ENCODE measurements at regions not wholly inside any gene's neighbourhood (a gene's known extent, or its start where the extent isn't known, plus 50 kb on each side); places are given as distances from the start of the nearest gene placed in this dataset.
"Not testable (repeated sequence)": the region's sequence is repeated elsewhere in the genome, so short reads cannot be mapped to it uniquely, and the experiment has no call there.

GRCh38 chr10:61195211-61195610 is 251.2 kb upstream of the RHOBTB1 start:
- no peaks in the 10 kb centered on the region for H3K4me1 ChIP-seq (ENCODE audit: control insufficient read depth in 1 of 2, insufficient read depth in 2 of 2, low read length in 2 of 2)
- H3K36me3 ChIP-seq (ENCODE audit: control insufficient read depth in 1 of 2, insufficient read depth in 2 of 2, low read length in 1 of 2), result no peaks in the 10 kb centered on the region
- no peak for DNase-seq
- intact Hi-C loops (cut with DNase I), result no loop called here
- ATAC-seq (ENCODE audit: low FRiP score), result no peak
- H3K27me3 ChIP-seq (ENCODE audit: control insufficient read depth in 1 of 2, insufficient read depth in 2 of 2, low read length in 1 of 2), result no peaks in the 10 kb centered on the region
- H3K27ac ChIP-seq (ENCODE audit: low read depth in 1 of 2, low read length in 2 of 2), result no peak overlapping the region
- no peaks in the 10 kb centered on the region for H3K9me3 ChIP-seq (ENCODE audit: control insufficient read depth, low read length)
- no peak overlapping the region for H3K4me3 ChIP-seq (ENCODE audit: low read length in 2 of 2)

GRCh38 chr10:61192589-61192988 is 248.6 kb upstream of the RHOBTB1 start:
- intact Hi-C loops (cut with DNase I); H3K27me3 ChIP-seq (ENCODE audit: control insufficient read depth in 1 of 2, insufficient read depth in 2 of 2, low read length in 1 of 2); ATAC-seq (ENCODE audit: low FRiP score); H3K4me1 ChIP-seq (ENCODE audit: control insufficient read depth in 1 of 2, insufficient read depth in 2 of 2, low read length in 2 of 2); H3K27ac ChIP-seq (ENCODE audit: low read depth in 1 of 2, low read length in 2 of 2); H3K9me3 ChIP-seq (ENCODE audit: control insufficient read depth, low read length); H3K36me3 ChIP-seq (ENCODE audit: control insufficient read depth in 1 of 2, insufficient read depth in 2 of 2, low read length in 1 of 2); DNase-seq; H3K4me3 ChIP-seq (ENCODE audit: low read length in 2 of 2): not testable (repeated sequence)
- 64 to 82% methylated on average over 2 of the region's 2 CpGs for WGBS, 2 donors

GRCh38 chr10:61192042-61192441 is 248.1 kb upstream of the RHOBTB1 start:
- intact Hi-C loops (cut with DNase I), result no loop called here
- ATAC-seq (ENCODE audit: low FRiP score) (no peak), DNase-seq (no peak)
- Histone ChIP-seq H3K27ac (ENCODE audit: low read depth in 1 of 2, low read length in 2 of 2) (no peak overlapping the region), H3K36me3 (ENCODE audit: control insufficient read depth in 1 of 2, insufficient read depth in 2 of 2, low read length in 1 of 2) (no peaks in the 10 kb centered on the region), H3K4me1 (ENCODE audit: control insufficient read depth in 1 of 2, insufficient read depth in 2 of 2, low read length in 2 of 2) (no peaks in the 10 kb centered on the region), H3K27me3 (ENCODE audit: control insufficient read depth in 1 of 2, insufficient read depth in 2 of 2, low read length in 1 of 2) (no peaks in the 10 kb centered on the region), H3K9me3 (ENCODE audit: control insufficient read depth, low read length) (no peaks in the 10 kb centered on the region), H3K4me3 (ENCODE audit: low read length in 2 of 2) (no peak overlapping the region)
- 97 to 99% methylated on average over 3 of the region's 3 CpGs for WGBS, 2 donors

- intact Hi-C loops (cut with DNase I), result no loop called here
- H3K27ac ChIP-seq (ENCODE audit: low read depth in 1 of 2, low read length in 2 of 2), result no peak overlapping the region
- ATAC-seq (ENCODE audit: low FRiP score) (no peak), DNase-seq (no peak)
- H3K36me3 ChIP-seq (ENCODE audit: control insufficient read depth in 1 of 2, insufficient read depth in 2 of 2, low read length in 1 of 2), result no peaks in the 10 kb centered on the region
- 98% methylated on average over 2 of the region's 2 CpGs for WGBS, 2 donors
- H3K9me3 ChIP-seq (ENCODE audit: control insufficient read depth, low read length), result no peaks in the 10 kb centered on the region
- no peaks in the 10 kb centered on the region for H3K27me3 ChIP-seq (ENCODE audit: control insufficient read depth in 1 of 2, insufficient read depth in 2 of 2, low read length in 1 of 2)
- no peaks in the 10 kb centered on the region for H3K4me1 ChIP-seq (ENCODE audit: control insufficient read depth in 1 of 2, insufficient read depth in 2 of 2, low read length in 2 of 2)
- no peak overlapping the region for H3K4me3 ChIP-seq (ENCODE audit: low read length in 2 of 2)
Observed at GRCh38 chr10:61189912-61190311, 245.9 kb upstream of the RHOBTB1 start.

DNA sequence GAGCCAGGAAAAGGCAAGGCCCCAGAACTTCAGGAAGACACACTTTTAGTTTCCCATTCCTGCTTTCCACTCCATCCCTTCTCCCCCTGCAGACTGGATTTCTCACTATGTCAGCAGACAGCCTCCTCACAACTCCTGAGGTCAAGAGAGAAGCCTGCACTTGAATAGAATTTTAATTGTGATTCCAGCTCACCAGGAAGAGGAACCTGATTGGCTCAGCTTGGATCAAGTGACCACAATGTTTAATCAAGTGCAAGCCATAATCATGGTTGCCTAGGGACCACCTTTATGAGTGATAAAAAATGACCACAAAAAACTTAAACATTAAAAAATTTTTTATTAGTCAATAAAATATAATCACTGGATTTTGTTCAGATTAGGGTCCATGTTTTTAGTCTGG is 244.7 kb upstream of the RHOBTB1 start:
- Histone ChIP-seq H3K9me3 (ENCODE audit: control insufficient read depth, low read length) (no peaks in the 10 kb centered on the region), H3K27me3 (ENCODE audit: control insufficient read depth in 1 of 2, insufficient read depth in 2 of 2, low read length in 1 of 2) (no peaks in the 10 kb centered on the region), H3K27ac (ENCODE audit: low read depth in 1 of 2, low read length in 2 of 2) (no peak overlapping the region), H3K4me3 (ENCODE audit: low read length in 2 of 2) (no peak overlapping the region), H3K36me3 (ENCODE audit: control insufficient read depth in 1 of 2, insufficient read depth in 2 of 2, low read length in 1 of 2) (no peaks in the 10 kb centered on the region), H3K4me1 (ENCODE audit: control insufficient read depth in 1 of 2, insufficient read depth in 2 of 2, low read length in 2 of 2) (no peaks in the 10 kb centered on the region)
- intact Hi-C loops (cut with DNase I), result no loop called here
- DNase-seq, result no peak
- no peak for ATAC-seq (ENCODE audit: low FRiP score)

- no peak overlapping the region for H3K4me3 ChIP-seq (ENCODE audit: low read length in 2 of 2)
- DNase-seq, result no peak
- no peaks in the 10 kb centered on the region for H3K36me3 ChIP-seq (ENCODE audit: control insufficient read depth in 1 of 2, insufficient read depth in 2 of 2, low read length in 1 of 2)
- H3K9me3 ChIP-seq (ENCODE audit: control insufficient read depth, low read length), result no peaks in the 10 kb centered on the region
- ATAC-seq (ENCODE audit: low FRiP score), result no peak
- no peaks in the 10 kb centered on the region for H3K27me3 ChIP-seq (ENCODE audit: control insufficient read depth in 1 of 2, insufficient read depth in 2 of 2, low read length in 1 of 2)
- intact Hi-C loops (cut with DNase I), result no loop called here
- H3K27ac ChIP-seq (ENCODE audit: low read depth in 1 of 2, low read length in 2 of 2), result no peak overlapping the region
- no peaks in the 10 kb centered on the region for H3K4me1 ChIP-seq (ENCODE audit: control insufficient read depth in 1 of 2, insufficient read depth in 2 of 2, low read length in 2 of 2)
Observed at GRCh38 chr10:61188101-61188500, 244.1 kb upstream of the RHOBTB1 start.

GRCh38 chr10:61187601-61188000 is 243.6 kb upstream of the RHOBTB1 start:
- no peak overlapping the region for H3K27ac ChIP-seq (ENCODE audit: low read depth in 1 of 2, low read length in 2 of 2)
- WGBS, 2 donors, result 91 to 92% methylated on average over 1 of the region's 1 CpG
- no peak for DNase-seq
- H3K9me3 ChIP-seq (ENCODE audit: control insufficient read depth, low read length), result no peaks in the 10 kb centered on the region
- H3K36me3 ChIP-seq (ENCODE audit: control insufficient read depth in 1 of 2, insufficient read depth in 2 of 2, low read length in 1 of 2), result no peaks in the 10 kb centered on the region
- intact Hi-C loops (cut with DNase I), result no loop called here
- H3K4me3 ChIP-seq (ENCODE audit: low read length in 2 of 2), result no peak overlapping the region
- no peaks in the 10 kb centered on the region for H3K4me1 ChIP-seq (ENCODE audit: control insufficient read depth in 1 of 2, insufficient read depth in 2 of 2, low read length in 2 of 2)
- no peaks in the 10 kb centered on the region for H3K27me3 ChIP-seq (ENCODE audit: control insufficient read depth in 1 of 2, insufficient read depth in 2 of 2, low read length in 1 of 2)
- no peak for ATAC-seq (ENCODE audit: low FRiP score)

GRCh38 chr10:61186408-61186807 is 242.4 kb upstream of the RHOBTB1 start:
- Histone ChIP-seq H3K27me3 (ENCODE audit: control insufficient read depth in 1 of 2, insufficient read depth in 2 of 2, low read length in 1 of 2) (no peaks in the 10 kb centered on the region), H3K4me3 (ENCODE audit: low read length in 2 of 2) (no peak overlapping the region), H3K36me3 (ENCODE audit: control insufficient read depth in 1 of 2, insufficient read depth in 2 of 2, low read length in 1 of 2) (no peaks in the 10 kb centered on the region), H3K9me3 (ENCODE audit: control insufficient read depth, low read length) (no peaks in the 10 kb centered on the region), H3K27ac (ENCODE audit: low read depth in 1 of 2, low read length in 2 of 2) (no peak overlapping the region), H3K4me1 (ENCODE audit: control insufficient read depth in 1 of 2, insufficient read depth in 2 of 2, low read length in 2 of 2) (no peaks in the 10 kb centered on the region)
- DNase-seq (no peak), ATAC-seq (ENCODE audit: low FRiP score) (no peak)
- intact Hi-C loops (cut with DNase I), result no loop called here
- 96 to 97% methylated on average over 8 of the region's 8 CpGs for WGBS, 2 donors

DNA sequence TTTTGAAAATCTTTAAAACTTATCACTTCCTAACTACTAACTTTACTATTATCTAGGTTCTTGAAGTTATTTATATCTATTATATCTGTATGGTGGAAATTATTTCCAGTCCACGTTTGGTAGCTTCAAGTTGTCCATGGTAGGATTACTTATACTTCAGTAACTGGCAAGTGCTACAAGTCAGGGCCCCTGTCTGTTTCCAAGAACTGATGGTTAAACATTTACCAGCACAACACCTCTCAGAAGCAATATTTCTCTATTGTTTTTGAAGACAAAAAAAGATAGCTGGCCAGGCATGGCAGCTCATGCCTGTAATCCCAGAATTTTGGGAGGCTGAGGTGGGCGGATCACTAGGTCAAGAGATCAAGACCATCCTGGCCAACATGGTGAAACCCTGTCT is 240.4 kb upstream of the RHOBTB1 start:
- intact Hi-C loops (cut with DNase I), result no loop called here
- no peaks in the 10 kb centered on the region for H3K27me3 ChIP-seq (ENCODE audit: control insufficient read depth in 1 of 2, insufficient read depth in 2 of 2, low read length in 1 of 2)
- no peaks in the 10 kb centered on the region for H3K4me1 ChIP-seq (ENCODE audit: control insufficient read depth in 1 of 2, insufficient read depth in 2 of 2, low read length in 2 of 2)
- H3K4me3 ChIP-seq (ENCODE audit: low read length in 2 of 2), result no peak overlapping the region
- WGBS, 2 donors, result 92 to 93% methylated on average over 2 of the region's 2 CpGs
- no peaks in the 10 kb centered on the region for H3K36me3 ChIP-seq (ENCODE audit: control insufficient read depth in 1 of 2, insufficient read depth in 2 of 2, low read length in 1 of 2)
- no peaks in the 10 kb centered on the region for H3K9me3 ChIP-seq (ENCODE audit: control insufficient read depth, low read length)
- H3K27ac ChIP-seq (ENCODE audit: low read depth in 1 of 2, low read length in 2 of 2), result no peak overlapping the region
- DNase-seq, result no peak
- no peak for ATAC-seq (ENCODE audit: low FRiP score)

DNA sequence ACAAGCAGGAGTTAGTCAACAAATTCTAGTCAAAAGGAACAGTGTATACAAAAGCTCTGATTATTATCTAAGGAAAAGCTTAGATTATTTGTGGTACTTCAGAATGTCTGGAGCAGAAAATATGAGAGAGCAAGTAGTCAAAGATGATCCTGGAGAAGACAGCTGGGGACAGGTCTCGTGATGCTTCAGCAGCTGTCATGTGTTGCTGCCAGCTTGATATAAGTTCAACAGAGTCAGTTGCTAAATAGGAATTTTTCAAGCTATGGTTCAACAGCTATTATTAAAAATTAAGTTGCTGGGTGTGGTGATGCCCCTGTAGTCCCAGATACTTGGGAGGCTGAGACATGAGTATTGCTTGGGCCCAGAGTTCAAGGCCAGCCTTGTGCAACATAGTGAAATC is 240.0 kb upstream of the RHOBTB1 start:
- Histone ChIP-seq H3K4me1 (ENCODE audit: control insufficient read depth in 1 of 2, insufficient read depth in 2 of 2, low read length in 2 of 2) (no peaks in the 10 kb centered on the region), H3K36me3 (ENCODE audit: control insufficient read depth in 1 of 2, insufficient read depth in 2 of 2, low read length in 1 of 2) (no peaks in the 10 kb centered on the region), H3K27me3 (ENCODE audit: control insufficient read depth in 1 of 2, insufficient read depth in 2 of 2, low read length in 1 of 2) (no peaks in the 10 kb centered on the region), H3K4me3 (ENCODE audit: low read length in 2 of 2) (no peak overlapping the region), H3K27ac (ENCODE audit: low read depth in 1 of 2, low read length in 2 of 2) (no peak overlapping the region), H3K9me3 (ENCODE audit: control insufficient read depth, low read length) (no peaks in the 10 kb centered on the region)
- intact Hi-C loops (cut with DNase I), result no loop called here
- DNase-seq (no peak), ATAC-seq (ENCODE audit: low FRiP score) (no peak)
- 97 to 99% methylated on average over 1 of the region's 1 CpG for WGBS, 2 donors
